COR-L47 (cell line): ENCODE measurements at regions not wholly inside any gene's neighbourhood (a gene's known extent, or its start where the extent isn't known, plus 50 kb on each side); places are given as distances from the start of the nearest gene placed in this dataset.
"Not testable (repeated sequence)": the region's sequence is repeated elsewhere in the genome, so short reads cannot be mapped to it uniquely, and the experiment has no call there.

ENCODE experiments used
- DNase-seq: peaks from one replicate; lab custom pipeline; 2025; lab: John Stamatoyannopoulos, UW

DNA sequence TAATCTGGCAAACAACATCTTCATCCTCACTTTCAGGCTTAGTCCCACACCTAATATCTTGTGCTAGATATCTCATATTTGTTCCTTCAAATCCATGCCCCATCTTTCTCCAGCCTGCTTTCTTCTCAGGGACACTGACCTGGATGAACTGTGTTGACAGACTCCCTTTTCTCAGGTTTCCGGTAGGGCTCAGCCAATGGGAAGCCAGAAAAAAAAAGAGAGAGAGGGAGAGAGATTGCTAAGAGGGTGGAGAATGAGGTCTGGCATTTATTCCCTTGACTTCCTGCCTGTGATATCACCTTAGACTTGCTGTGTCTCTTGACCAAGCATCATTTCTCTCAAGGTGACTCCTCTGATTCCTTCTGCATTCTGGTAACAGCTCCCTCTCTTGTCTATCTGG lies 145.6 kb upstream of the ABI3BP start:
- no peak for DNase-seq

DNA sequence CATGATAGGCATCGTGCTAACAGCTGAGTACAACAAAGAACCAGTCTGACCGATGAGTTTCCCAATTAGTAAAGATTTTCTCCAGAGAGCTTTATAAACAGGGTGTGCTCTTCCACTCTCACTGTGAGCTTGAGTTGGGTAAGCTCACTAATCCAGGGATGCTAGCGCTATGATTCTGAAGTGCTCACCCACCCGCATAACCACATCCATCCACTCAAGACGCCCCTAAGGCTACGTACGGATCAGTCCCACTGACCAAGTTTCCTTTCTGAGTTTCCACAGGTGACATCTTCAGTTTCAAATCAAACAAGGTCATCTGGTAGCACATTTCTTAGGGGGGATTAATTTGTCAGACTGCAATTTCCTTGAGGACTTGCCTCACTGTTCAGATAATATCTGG lies 141.1 kb upstream of the ABI3BP start:
- no peak for DNase-seq

DNA sequence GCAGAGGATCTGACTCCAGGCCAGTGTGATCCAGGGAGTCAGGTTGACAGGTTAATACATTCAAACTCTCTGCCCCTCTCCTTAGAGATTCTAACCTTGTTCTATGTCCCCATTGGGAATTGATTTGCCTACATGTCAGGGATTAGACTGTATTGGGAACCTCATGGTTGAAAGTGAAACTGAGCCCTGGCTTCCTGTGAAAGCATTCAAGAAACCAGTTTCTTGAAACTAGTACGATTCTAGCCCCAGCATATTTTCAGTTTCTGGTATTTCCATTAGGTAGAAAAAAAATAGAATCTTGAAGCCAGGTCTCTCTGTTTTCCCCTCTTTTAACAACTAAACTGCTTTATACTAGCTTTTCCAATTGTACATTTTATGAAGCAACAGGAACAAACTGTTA lies 140.4 kb upstream of the ABI3BP start:
- DNase-seq = no peak

DNA sequence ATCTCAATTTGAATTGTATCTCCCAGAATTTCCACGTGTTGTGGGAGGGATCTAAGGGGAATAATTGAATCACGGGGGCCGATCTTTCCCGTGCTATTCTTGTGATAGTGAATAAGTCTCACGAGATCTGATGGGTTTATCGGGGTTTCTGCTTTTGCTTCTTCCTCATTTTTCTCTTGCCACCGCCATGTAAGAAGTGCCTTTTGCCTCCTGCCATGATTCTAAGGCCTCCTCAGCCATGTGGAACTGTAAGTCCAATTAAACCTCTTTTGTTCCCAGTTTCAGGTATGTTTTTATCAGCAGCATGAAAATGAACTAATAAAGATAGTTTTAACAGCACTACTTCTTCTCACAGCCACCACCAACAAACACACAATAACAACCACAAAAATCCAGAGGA lies 140.0 kb upstream of the ABI3BP start:
- not testable (repeated sequence) for DNase-seq

DNA sequence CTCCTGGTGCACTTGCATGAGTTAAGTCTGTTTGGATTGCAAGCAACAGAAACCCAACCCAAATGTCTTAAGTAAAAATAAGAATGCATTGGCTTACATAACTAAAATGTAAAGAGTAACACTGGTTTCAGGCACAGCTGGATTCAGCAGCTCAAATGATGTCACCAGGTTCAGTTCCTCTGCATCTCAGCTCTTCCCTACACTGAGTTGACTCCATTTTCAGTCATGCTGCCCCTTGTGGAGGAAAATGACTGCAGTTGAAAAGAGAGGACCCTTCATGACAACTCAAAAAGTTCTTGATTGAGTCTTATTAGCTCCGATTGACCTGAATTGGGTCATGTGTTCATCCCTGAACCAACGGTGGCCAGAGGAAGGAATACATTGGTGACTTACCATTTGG lies 138.5 kb upstream of the ABI3BP start:
- no peak for DNase-seq

DNA sequence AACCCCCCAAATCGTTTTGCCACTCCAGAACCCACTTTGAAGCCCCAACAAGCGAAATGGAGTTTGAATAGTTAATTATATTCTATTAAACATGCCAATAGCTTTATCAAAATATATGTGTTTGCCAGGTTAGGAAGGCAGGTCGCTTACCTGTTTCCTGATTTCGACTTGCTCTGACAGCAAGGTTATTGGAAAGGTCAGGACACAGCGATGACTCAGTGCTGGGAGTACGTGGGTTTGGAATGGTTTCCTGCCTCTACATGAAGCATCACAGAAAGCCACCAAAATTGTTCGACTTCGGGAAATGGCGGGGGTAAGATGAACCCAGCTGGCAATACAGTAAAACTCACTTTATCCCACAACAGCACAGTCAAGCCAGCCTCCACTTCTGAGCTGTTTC lies 135.6 kb upstream of the ABI3BP start:
- no peak for DNase-seq

DNA sequence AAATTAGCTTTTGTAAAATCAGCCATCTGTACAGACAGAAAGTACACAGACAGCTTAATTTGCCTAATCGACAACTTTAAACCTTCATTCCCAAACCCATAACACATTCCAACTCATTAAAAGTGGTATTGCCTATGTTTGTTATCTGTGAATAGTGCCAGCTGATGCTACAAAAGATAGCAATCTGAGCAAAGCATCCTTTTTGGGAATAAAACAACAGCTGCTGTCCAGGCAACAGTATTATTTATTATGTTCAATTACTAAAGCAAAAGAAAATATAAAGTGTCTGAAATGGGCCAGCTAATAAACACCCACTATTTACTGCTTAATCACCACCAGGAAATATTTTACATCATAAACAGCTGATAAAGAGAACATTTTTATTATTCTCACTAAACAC lies 134.8 kb upstream of the ABI3BP start:
- DNase-seq = no peak

DNA sequence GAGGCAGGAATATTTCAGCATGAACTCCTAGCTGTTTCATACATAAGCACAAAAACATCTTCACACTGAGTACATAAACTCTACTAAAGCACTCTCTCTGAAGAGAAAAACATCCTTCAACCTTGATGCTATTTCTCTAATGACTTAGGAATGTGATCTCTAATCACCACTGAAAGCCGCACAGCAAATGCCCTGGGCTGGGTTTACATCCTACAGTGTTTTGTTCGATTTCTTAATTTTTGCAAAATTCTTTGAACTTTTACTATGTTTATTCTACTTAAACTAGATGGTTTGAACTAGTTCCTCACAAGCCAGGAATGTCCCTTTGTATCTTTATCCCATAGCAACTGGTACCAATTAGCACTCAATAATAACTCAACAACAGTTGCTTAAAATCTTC lies 130.9 kb upstream of the ABI3BP start:
- no peak for DNase-seq

DNA sequence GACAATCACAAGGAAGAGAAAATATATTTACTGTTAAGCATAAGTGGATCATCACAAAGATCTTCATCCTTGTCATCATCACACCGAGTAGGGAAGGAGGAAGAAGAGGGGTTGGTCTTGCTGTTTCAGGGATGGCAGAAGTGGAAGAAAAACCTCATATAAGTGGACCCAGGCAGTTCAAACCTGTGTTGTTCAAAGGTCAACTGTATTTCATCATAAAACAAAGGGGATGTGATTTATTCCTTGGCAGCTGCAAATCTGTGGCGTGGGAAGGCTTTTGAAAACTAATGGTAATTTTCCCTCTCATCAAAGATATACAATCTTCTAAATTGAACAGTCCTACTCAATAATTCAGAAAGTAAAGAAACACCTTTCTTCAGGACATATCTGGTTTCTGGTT lies 129.9 kb upstream of the ABI3BP start:
- DNase-seq = no peak

DNA sequence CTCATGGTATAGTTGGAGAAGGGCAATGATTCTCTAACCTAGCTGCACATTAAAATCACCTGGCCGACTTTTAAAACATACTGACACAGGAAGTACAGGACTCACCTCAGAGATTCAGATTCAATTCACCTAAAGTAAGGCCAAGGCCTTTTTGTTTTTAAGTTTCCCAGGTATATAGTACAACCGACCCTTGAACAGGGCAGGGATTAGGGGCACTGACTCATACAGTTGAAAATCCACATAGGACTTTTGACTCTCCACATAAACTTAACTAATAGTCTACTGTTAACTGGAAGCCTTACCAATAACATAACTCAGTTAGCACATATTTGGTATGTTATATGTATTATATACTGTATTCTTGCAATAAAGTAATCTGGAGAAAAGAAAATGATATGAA lies 129.5 kb upstream of the ABI3BP start:
- DNase-seq = no peak

DNA sequence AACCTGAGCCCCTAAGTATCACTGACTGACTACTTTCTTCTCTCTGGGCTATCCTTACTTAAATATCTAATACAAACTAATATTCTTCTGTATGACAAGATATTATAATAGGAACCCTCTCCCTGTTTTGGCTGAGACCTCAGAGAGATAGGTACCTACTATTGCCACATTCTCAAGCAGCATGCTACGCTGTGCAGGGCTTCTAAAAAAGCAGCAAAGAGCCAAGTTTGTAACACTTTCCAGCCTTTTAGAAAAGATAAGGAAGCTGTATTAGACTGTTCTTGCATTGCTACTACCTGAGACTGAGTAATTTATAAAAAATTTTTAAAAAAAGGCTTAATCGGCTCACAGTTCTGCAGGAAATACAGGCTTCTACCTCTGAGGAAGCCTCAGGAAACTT lies 126.8 kb upstream of the ABI3BP start:
- no peak for DNase-seq

DNA sequence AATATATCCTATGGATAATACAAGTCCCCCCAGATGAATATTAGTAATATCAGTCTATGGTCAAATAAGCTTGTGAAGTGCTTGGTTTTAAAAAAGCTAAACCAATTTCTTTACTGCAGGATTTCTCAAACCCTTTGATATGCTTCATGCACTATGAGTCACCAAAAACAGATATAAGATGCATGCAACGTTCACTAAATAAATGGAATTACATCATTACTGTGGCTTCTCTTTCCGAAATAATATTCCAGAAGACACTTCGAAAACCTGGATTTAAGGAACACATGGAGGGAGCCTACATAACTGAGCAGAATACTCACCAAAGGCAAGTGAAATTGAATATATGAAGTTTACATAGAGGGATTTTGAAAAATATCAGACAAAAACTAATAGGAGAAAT lies 126.3 kb upstream of the ABI3BP start:
- DNase-seq = no peak

DNA sequence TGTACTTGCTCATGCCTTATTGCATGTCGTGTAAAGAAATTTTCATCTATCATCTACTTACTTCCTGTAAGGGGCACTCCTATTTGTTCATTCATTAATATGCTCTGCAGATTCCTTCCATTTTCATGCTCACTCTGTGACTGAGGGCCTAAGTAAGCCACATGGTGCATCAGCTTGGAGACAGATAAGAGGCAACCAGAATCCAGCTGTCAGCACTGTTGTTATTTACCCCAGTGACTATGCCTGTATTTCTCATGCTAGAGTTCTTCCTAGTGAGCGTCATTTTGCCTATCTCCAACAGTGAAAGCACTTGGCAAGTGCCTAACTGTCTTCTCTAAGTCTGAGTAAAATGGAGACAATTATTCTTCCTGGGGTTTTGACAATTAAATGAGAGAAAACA lies 124.8 kb upstream of the ABI3BP start:
- no peak for DNase-seq

DNA sequence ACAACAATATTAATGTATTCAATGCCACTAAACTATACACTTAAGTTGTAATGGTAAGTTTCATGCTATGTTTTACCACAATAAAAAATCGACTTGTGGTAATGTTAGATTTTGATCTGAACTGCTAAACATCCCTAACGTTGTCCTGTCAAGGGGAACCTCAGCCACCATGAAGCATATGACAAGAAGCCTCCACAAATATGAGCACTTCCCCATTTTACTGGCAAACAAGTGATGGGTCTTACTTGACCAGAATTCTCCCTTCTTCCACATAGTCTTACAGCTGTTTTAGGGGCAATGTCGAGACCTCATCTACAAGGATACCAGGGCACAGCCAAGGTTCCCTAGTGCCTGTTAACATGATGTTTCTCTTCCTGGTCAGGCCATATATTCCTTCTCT lies 124.2 kb upstream of the ABI3BP start:
- DNase-seq = no peak

DNA sequence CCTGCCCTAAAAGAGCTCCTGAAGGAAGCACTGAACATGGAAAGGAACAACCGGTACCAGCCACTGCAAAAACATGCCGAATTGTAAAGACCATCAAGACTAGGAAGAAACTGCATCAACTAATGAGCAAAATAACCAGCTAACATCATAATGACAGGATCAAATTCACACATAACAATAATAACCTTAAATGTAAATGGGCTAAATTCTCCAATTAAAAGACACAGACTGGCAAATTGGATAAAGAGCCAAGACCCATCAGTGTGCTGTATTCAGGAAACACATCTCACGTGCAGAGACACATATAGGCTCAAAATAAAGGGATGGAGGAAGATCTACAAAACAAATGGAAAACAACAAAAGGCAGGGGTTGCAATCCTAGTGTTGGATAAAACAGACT lies 117.1 kb upstream of the ABI3BP start:
- not testable (repeated sequence) for DNase-seq

DNA sequence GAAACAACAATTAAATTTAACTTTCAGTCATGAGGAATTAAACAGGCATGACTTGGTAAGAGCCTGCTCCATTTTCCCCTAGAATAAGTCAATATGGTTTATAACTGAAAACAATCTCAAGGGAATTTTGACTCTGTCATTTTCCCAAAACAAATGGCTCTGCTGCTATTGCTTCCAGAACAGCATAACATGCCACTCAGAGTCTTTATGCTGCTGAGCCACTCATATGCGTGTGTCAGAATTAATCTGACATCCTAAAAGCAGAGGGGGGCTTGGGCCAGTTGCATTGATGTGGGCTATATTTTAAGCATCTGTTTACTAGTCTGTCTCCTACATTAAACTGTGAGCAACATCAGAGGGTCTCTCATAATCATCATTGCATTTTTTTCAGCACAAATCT lies 111.1 kb upstream of the ABI3BP start:
- DNase-seq = no peak

DNA sequence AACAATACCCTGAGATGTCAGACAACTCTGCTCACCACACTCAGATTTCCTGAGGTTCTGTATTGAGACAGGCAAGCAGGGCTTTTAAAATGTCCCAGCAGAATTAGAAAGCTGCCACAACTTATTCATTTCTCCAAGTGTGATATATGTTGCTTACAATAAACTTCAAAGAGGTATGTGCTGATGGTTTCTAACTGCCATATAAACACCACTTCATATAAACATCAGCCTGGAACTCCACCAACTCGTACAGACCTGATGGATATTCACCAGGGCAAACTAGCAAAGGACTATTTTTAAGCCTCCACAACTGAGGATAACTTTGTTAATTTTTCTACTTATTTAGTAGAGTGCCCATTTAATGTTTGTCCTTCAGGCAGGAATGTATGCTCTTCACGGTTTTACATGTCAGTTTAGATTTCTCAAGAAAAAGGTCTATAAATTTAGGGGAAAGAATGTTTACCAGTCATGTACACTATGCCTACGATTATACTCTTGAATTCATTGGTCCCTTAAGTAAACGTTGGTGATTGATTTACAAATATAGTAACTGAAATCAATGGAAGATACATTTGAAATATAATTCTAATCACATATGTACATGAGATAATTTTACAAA lies 109.6 kb upstream of the ABI3BP start:
- DNase-seq = no peak

DNA sequence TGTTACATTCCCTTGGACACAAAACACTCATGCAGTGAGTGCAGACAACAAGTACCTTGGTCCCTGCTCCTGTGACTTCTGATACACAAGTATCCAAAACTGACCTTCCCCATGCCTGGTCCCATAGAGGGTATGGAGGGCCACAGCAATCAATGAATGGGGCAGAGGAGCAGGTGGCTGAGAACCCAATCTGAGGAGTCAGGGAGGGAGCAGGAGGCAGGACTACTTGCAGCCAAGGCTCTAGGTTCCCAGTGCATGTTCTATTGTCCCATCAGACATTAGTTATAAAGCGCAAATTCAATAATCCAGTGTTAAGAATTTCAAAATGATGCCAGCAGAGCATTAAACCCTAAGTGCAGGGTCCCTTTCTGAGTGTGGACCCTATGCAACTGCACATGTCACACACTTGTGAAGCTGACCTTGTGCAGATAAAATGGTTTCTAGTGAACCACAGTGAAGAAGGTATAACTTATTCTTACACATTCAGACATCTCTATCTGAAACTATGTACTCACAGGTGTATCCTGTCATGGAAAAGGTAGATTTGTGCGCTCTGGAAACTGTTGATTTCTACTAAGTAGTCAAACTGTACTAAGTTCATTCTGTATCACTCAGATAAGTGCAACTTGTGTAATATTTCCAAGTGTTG lies 107.3 kb upstream of the ABI3BP start:
- DNase-seq = no peak

DNA sequence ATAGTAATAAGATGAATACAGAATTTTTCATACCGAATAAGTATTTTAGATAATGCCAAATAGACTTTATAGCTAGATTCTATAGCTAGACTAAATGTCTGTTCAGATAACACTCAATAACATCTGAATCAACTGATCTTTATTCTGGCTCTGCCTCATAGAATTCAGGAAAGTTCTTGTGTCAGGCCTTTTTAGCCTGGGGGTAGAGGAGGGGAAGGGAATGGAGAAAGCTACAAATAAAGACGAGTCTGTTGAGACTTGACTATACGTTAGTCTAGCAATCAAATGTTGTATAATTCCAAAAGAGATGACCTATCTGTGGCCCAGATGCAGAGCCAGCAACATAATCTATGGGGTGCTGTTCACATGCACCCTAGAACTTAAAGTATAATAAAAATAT lies 106.6 kb upstream of the ABI3BP start:
- DNase-seq = no peak

DNA sequence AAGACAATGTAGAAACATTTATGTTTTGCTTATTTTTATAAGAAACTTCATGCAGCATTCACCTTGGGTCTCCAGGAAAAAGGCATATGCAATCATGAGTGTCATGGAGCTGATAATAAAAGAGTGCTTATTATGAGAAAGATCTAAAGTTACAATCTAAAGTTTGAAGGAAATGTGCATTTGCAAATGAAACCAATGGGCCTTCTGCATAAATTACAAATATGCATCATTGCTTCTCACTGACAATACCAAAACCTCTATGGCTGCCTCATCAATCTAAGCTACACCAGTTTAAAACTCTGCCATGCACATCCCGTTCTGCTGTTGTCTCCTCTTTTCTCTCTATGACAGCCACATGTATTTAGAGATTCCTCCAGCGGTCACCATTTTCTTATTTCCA lies 103.2 kb upstream of the ABI3BP start:
- DNase-seq = no peak

DNA sequence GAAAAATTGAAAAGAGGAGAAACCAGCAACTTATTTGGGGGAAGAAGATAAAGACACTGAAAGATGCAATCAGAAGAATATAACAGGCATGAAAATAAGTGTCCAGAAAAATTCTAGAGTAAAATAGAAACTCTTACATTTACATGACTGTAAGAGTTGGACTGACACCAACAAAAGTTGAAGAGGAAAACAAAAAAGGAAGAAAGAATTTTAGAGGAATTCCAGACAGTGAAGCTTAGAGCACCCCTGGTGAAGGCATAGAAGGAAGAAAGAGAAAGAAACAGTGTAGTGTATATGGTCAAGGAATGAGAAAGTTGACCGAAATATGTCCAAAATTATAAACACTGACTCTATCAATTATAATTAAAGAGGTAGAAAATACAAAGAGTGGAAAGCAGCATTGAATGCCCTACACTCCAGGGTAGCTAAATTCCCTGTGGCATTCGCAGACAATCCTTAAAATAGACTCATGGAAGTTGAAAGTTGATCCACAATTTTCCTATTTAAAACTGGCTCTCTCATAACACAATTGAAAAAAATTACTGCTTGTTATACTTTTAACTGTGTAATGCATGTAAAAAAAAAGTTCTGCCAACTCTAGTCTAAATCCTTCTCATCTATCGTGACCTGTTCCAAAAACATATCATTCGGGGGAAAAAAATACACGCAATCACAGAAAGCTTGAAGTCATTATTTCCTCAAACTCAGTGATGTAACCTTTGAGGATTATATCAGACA lies 102.6 kb upstream of the ABI3BP start:
- DNase-seq = no peak

DNA sequence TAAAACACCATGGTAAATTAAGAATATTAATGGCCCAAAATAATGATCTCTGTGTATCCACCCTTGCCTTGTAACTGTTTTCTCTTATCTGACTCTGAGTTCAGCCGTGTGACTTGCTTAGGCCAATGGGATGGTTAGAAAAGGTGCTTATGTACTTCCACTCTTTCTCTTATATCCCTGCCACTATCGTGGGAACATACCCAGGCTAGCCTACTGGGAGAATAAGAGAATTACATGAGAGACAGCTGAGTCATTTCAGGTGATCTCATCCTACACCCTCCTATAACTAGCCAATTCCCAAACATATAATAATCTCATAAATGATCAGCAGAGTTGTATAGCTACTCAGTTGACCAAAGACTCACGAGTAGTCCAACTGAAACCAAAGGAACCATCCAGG lies 98.3 kb upstream of the ABI3BP start:
- DNase-seq = no peak

DNA sequence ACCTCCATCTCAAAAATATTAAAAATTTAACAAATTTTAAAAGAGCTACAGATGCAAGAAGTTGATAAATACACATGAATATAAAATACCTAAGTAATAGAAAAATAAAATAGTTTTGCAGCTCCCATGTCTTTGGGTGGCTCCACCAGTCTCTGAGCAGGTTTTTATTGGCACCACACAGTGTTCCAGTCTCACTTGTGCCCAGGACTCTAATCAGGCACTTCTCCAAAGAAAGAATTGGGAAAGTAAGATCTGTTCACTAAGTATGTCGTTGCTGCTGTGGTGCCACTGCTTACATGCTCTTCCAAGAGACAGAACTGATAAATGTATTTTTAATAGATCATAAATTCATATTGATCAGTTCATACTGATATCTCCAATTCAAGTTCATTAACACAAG lies 92.5 kb upstream of the ABI3BP start:
- DNase-seq = no peak

DNA sequence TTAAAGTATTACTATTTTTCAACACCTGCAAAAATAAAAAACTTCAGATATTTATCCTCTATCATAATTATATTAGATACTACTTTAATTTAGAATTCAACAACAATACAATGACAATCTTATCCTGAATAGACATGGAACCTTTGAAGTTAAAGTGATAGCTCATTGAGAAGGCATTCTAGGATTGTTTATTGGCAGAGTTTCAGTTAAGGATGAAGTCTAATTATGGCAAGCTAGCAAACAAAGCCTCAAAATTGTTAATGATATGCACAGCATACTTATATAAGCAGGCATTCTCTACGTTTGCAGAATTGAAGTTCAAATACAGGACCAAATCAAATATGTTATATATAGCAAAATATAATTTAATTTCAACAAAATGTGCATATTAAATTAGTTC lies 91.2 kb upstream of the ABI3BP start:
- DNase-seq = no peak
